Kidney capillary endothelial cell (primary cell): ENCODE measurements at regions not wholly inside any gene's neighbourhood (a gene's known extent, or its start where the extent isn't known, plus 50 kb on each side); places are given as distances from the start of the nearest gene placed in this dataset.

Source experiments
- DNase-seq: peaks from one replicate; pipeline ENCODE4 v3.0.0-alpha.2; 2018; ENCODE audit warnings: low spot score

DNA sequence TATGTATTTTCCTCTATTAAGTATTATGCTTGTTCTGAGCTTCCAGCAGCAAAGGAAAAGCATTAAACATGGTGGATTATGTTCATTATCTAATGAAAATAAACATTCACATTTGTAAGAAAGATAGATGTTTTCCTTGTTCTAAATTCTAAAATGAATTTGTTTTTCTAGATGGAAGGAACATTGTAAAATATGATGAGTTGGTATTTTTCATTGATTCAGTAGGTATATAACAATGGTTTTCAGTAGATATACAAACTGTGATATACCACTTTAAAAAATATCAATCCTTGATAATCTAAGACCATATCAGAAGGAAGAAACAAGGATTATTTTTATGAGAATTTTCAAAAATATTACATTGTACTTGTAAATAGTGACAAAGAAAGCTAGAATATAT lies 290.6 kb upstream of the GOLIM4 start:
- DNase-seq, result no peak

- DNase-seq, result no peak
Observed at GRCh38 chr3:168384990-168385389, 289.3 kb upstream of the GOLIM4 start.

- no peak for DNase-seq
Observed at GRCh38 chr3:168383573-168383972, 287.8 kb upstream of the GOLIM4 start.

GRCh38 chr3:168371846-168372245 lies 276.1 kb upstream of the GOLIM4 start:
- no peak for DNase-seq

DNA sequence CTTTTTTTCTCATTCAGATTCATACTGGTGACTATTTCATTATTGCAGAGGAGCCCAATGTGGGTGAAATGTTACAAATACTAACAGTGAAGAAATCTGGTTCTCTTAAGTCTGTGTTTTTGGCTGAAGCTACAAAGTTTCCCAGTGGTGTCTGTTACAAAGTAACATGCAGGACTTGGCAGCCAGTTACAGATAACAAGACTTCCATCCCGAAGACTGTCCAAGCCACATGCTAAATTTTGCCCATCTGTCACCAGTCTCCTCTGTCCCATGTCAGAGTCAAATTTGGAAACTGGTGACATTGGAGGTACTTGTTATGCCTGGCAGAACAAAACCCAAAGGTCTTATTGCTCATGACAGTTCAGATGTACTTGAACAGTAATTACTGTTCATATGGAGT lies 269.2 kb upstream of the GOLIM4 start:
- DNase-seq, result no peak

- no peak for DNase-seq
Observed at GRCh38 chr3:168362661-168363247, 267.0 kb upstream of the GOLIM4 start.

DNA sequence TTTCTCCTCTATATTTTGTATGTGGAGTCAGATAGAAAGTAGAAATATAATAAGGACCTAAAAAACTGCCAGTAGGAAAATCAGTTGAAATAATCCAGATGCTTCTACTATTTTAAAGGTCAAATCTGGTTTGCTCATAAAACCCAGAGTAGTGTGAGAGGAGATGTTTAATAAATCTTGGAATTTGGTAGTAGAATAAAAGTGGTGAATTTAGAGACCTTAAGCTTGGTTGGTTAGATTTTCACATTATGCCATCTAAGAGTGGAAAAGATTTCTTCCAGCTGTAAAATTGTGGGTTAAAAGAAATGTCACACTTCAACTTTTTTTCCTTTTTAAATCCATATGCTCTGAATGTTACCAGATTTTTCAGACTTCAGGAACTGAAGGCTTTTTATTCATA lies 266.4 kb upstream of the GOLIM4 start:
- no peak for DNase-seq

DNA sequence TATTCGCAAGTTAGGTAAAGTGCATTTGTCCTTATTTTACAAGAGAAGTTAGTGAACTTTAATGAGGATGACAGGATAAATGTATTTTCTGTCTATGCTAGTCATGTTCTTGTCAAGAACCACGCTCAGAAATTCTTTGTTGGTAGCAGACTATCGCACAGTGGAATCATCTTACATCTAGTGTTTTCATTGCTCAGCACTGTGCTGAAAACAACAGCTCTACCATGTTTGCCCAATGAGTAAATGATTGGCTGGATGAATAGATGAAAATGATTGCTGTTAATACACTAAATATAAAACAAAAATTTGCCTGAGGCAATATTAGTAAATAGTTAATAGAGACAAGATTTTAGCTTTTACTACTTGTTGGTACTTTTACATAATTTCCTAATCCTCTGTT lies 265.3 kb upstream of the GOLIM4 start:
- DNase-seq, result no peak

DNA sequence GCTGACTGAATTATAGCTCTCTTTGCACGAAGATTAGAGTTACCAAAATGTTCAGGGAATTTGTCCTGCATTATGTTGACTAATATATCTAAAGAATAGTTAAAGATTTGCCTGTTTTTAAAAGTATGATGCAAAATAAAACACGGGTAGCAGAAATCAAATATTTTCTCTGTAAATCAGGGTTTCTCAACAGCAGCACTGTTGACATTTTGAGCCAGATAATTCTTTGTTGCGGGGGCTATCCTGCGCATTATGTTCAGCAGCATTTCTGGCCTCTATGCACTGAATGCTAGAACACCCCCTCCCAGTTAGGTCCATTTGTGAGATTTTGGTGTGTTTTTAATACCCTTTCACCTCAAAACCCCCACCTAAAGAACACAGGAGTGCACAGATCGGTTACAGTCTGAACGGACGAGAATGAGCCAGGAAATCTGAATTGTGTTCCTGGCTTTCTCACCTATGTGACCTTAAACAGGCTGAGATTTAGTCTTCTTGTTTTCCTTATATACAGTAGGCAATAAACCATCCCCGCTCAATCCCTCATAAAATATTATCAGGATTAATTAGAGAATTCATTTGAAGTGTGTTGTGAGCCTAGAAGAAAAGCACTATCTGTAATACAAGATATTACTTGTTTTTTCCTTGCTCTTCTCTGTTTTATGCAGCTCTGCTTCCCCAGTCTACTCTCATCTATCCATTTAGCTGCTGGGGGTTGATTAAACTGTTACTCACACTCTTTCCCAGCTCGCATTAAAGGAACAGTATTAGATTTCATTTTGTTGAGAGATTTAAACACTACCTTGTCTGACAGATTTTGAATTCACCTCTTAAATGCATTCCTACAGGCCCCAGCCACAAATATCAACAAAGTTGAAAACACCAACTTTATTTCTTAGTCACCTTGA lies 247.5 kb upstream of the GOLIM4 start:
- DNase-seq, result no peak

GRCh38 chr3:168341956-168342936 lies 246.5 kb upstream of the GOLIM4 start:
- DNase-seq, result no peak

DNA sequence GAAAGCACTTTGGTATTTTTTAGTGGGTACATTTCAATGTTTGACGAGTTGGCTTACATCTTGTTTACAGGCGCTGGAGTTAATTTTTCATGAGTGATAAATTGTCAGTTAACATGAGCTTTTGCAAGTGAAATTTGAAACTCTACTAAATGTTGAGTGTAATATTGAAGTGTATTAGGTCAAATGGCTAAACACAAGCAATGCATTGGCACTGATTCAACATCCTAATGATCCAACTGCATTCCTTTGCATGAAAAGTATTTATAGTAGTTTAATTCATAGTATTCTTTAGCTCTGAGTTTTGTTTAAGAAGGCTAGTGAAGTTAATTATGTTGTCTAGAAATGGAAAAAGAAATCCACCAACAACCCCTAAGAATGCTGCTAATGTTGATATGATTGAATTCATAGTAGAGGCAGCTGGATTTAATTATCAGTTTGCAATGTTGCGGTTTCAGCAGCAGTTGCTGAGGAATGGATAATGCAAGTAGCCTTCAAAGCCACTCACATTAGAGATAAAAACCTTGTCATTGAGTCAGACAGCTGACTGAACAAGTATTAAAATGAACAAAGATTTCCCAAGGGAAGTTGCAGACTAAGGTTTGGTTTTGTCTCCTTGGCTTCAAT lies 245.6 kb upstream of the GOLIM4 start:
- no peak for DNase-seq

- no peak for DNase-seq
Observed at GRCh38 chr3:168338161-168338560, 242.4 kb upstream of the GOLIM4 start.

GRCh38 chr3:168336276-168336675 lies 240.6 kb upstream of the GOLIM4 start:
- no peak for DNase-seq

DNA sequence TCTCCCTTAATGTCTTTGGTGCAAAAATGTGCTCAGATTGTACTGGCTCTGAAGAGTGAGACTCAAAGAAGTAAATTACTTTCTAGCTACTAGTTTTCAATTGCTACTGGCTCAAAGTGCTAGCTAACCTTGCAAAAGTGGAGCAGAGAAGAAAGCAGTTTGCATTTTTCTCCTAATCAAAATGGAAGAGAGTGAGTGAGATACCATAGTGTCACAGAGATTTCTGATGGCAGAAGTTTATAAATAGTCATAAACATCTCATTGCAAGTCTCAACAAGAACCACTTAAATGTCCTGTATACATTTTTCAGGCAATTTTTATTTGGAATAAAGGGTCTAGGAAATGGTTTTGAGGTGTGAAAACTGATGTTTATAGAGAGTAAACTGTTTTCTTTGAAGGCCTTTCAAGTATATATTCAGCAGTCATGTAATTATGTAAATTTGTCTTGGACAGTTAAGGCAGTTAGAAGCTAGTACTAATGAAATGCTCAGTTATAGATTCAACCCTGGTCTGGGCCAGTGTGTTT lies 237.7 kb upstream of the GOLIM4 start:
- no peak for DNase-seq

DNA sequence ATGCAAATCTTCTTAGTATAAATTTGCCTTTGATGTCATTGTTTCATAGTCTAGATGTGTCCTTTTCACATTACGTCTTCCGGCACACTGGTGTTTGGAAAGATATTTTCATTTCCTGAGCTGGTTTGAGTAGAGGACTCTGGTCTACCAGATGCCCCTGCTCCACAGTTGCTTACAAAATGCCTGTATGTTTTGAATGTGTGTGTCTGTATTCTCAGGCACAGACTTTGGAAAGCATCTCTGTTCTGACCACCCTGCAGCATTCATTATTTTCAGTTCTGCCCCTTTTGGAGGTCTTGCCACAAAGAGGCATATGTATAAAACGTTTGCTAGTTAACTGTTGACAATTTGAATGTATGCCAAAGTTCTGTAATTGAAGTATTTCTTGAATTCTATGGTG lies 236.0 kb upstream of the GOLIM4 start:
- DNase-seq, result no peak

- no peak for DNase-seq
Observed at GRCh38 chr3:168330983-168331382, 235.3 kb upstream of the GOLIM4 start.

GRCh38 chr3:168327856-168328255 lies 232.1 kb upstream of the GOLIM4 start:
- DNase-seq, result no peak

- DNase-seq, result no peak
Observed at GRCh38 chr3:168325684-168326083, 230.0 kb upstream of the GOLIM4 start.

- DNase-seq, result no peak
Observed at GRCh38 chr3:168322941-168323340, 227.2 kb upstream of the GOLIM4 start.

DNA sequence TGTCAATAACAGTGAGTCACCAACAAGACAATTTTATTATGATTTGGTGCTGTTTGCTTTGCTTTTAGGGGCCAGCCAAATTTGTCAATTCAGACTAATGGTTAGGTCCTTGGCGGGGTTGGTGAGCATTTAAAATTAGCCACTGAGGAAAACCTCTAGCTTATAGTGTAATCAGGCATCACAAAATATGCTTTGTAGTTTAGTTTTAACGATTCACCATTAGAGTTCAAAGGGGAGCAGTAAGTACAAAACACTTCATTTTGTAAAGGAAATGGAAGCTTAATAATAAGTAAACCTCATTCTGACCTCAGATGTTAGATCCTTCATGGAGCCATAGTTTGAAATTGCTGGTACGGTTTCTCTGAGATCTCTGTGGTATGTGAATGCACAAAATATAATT lies 218.4 kb upstream of the GOLIM4 start:
- DNase-seq, result no peak

GRCh38 chr3:168312984-168313383 lies 217.3 kb upstream of the GOLIM4 start:
- DNase-seq, result no peak

DNA sequence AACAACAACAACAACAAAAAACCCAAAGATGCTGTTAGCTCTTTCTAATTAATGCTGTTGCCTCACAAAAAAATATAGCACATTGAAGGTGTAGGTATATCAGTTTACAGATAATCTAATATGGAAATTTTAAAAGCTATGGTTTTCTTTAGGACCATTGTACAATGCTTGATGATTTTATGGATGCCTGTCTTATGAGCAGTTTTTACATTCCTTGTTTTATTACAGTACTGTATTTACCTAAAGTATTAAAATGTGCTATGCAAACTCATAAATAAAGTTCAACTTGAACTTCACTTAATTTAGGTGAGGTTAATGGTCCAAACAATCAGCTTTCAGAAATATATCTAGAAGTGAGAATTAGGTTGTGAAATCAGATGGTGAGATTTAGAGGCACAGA lies 212.2 kb upstream of the GOLIM4 start:
- DNase-seq, result no peak
